Endothelial cell (in vitro differentiated cells): ENCODE measurements at regions not wholly inside any gene's neighbourhood (a gene's known extent, or its start where the extent isn't known, plus 50 kb on each side); places are given as distances from the start of the nearest gene placed in this dataset.

Source experiments
- DNase-seq: peaks from one replicate; pipeline ENCODE4 v3.0.0; 2021; ENCODE audit warnings: low spot score
- H3K27ac Mint-ChIP-seq: one replicate; pipeline ENCODE4 v1.8.0; 2021; ENCODE audit warnings: mixed read lengths, inconsistent platforms; ENCODE audit not compliant: unreplicated experiment
- H3K27me3 Mint-ChIP-seq: one replicate; pipeline ENCODE4 v1.8.0; 2021; ENCODE audit warnings: mild to moderate bottlenecking, moderate library complexity, mixed read lengths, inconsistent platforms; ENCODE audit not compliant: unreplicated experiment
- H3K36me3 Mint-ChIP-seq: one replicate; pipeline ENCODE4 v1.8.0; 2021; ENCODE audit warnings: mild to moderate bottlenecking, low read depth, mixed read lengths, inconsistent platforms; ENCODE audit not compliant: unreplicated experiment
- H3K4me1 Mint-ChIP-seq: one replicate; pipeline ENCODE4 v1.8.0; 2021; ENCODE audit warnings: mild to moderate bottlenecking, mixed read lengths, inconsistent platforms; ENCODE audit not compliant: unreplicated experiment
- H3K4me3 Mint-ChIP-seq: one replicate; pipeline ENCODE4 v1.8.0; 2021; ENCODE audit warnings: mild to moderate bottlenecking, mixed read lengths, inconsistent platforms; ENCODE audit not compliant: unreplicated experiment
- H3K9me3 Mint-ChIP-seq: one replicate; pipeline ENCODE4 v1.8.0; 2021; ENCODE audit warnings: mixed read lengths, inconsistent platforms; ENCODE audit not compliant: unreplicated experiment
- TF ChIP-seq, protein P1 (sequence below): fragments of 200-600 bp; sonication (generic); IDR thresholded peaks from one replicate; pipeline ENCODE4 v1.5.0; 2021; ENCODE audit warnings: antibody characterized with exemption; ENCODE audit not compliant: unreplicated experiment

DNA sequence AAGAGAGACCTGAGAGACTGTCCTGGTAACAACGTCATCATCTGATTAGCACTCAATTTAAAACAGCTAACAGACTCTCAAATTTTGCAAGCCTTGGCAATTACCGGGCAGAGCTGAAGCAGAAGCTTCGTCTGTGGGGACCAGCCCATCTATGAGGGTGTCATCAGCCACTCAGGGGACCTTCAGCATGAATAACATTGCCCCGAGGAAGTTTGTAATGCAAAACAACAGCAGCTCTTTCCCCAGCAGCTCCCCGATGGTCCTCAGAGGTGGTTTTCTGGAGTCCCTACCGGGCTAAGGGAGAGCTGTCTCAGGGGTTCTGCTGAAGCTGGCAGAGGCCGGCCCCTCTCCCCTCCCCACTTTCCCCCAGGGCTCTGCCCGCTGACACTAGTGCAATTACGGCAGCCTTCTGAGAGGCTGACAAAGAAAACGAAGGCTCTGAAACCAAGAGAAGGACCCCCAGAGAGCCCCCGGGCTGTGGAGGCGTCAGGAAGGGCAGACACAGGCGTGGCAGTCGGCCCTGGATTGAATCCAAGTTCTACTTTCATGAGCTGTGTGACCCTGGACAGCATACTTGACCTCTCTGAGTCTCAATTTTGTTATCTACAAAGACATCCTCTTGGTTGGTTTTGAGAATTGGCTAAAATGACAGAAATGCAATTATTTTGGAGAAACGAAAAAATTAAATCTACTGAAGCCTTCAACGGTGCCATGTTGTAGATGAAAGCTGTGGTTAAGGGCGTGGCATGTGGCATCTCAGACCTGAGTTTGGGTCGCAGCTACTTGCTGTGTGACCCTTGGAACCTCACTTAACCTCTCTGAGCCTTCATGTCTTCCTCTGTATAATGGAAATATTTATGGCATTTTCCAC is 102.1 kb upstream of the TLE3 start:
- peaks cover 9% of the 10 kb centered on the region for H3K27me3 Mint-ChIP-seq
- H3K4me3 Mint-ChIP-seq, result no peak overlapping the region
- no peak overlapping the region for H3K27ac Mint-ChIP-seq
- DNase-seq, result no peak
- H3K4me1 Mint-ChIP-seq, result peaks cover 6% of the 10 kb centered on the region
- H3K36me3 Mint-ChIP-seq, result no peaks in the 10 kb centered on the region
- H3K9me3 Mint-ChIP-seq, result no peaks in the 10 kb centered on the region
- TF ChIP-seq, protein P1, sequence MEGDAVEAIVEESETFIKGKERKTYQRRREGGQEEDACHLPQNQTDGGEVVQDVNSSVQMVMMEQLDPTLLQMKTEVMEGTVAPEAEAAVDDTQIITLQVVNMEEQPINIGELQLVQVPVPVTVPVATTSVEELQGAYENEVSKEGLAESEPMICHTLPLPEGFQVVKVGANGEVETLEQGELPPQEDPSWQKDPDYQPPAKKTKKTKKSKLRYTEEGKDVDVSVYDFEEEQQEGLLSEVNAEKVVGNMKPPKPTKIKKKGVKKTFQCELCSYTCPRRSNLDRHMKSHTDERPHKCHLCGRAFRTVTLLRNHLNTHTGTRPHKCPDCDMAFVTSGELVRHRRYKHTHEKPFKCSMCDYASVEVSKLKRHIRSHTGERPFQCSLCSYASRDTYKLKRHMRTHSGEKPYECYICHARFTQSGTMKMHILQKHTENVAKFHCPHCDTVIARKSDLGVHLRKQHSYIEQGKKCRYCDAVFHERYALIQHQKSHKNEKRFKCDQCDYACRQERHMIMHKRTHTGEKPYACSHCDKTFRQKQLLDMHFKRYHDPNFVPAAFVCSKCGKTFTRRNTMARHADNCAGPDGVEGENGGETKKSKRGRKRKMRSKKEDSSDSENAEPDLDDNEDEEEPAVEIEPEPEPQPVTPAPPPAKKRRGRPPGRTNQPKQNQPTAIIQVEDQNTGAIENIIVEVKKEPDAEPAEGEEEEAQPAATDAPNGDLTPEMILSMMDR, result no peak

DNA sequence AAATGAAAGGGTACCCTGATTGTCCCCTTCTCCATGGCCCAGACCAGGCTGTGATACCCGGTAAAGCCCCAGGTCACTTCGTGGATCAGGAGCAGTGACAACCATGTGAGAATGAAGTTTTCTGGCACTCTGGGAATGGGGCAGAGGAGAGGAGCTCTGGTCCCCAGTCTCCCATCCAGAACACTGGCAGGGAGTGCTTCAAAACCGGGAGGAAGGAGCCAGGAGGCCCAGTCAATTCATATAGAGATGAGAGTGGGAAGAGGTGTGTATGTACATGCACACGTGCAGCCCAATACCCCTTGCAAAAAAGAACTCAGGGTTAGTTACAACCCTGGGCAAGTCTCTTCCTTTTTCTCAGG is 101.4 kb upstream of the TLE3 start:
- H3K27me3 Mint-ChIP-seq, result peaks cover 10% of the 10 kb centered on the region
- no peak overlapping the region for H3K27ac Mint-ChIP-seq
- TF ChIP-seq, protein P1, result no peak
- no peaks in the 10 kb centered on the region for H3K9me3 Mint-ChIP-seq
- no peaks in the 10 kb centered on the region for H3K36me3 Mint-ChIP-seq
- H3K4me1 Mint-ChIP-seq, result peaks cover 6% of the 10 kb centered on the region
- H3K4me3 Mint-ChIP-seq, result no peak overlapping the region
- DNase-seq, result no peak

DNA sequence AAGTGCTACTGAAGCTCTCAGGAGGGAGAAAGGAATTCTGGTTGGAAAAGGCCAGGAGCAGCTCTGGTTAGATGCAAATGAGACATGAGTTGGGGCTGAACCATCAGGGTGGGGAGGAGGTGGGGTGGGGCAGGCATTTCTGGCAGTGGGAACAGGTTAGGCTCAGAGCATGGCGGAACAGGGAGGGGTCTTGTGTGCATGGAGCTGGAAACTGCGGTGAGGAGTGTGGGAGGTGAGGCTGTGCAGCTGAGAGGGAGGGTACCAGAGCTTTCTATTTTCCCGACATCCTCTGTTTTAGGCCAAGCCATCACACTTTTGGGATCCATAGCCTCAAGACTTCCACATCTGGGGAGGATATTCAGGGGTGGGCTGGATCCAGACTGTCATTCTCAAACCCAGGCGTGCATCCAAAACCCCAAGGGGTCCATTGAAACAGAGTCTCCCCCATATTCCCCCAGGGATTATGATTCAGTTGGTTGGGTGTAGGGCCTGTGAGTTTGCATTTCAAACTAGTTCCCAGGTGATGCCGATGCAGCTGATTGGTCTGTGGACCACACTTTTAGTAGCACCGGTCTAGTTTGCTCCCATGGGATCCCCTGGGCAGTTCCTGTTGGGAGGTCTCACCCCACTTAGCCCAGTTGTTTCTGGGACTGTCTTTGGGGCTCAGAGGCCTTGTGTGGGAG is 100.9 kb upstream of the TLE3 start:
- Mint-ChIP-seq H3K4me1 (peaks cover 6% of the 10 kb centered on the region), H3K9me3 (no peaks in the 10 kb centered on the region), H3K27me3 (peaks cover 8% of the 10 kb centered on the region), H3K4me3 (no peak overlapping the region), H3K36me3 (no peaks in the 10 kb centered on the region), H3K27ac (no peak overlapping the region)
- TF ChIP-seq, protein P1, result no peak
- no peak for DNase-seq

DNA sequence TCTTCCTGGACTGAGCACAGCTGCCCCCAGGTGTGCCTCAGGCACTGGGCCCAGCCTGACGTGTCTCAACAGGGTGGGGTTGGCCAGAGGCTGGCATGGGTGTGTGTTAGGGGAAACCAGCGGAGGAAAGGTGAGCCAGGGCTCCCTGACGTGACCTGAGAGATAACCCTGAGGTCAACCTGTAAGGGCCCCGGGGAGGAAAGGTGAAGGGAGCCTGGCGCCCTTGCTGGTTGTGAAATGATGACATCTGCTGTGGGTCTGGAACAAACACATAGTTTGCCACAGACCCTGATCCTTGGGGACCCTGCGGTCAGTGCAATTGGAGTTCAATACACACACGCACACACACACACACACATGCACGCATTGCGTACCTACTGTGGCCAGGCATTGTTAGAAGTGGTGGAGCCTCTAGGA is 100.2 kb upstream of the TLE3 start:
- TF ChIP-seq, protein P1, result no peak
- H3K36me3 Mint-ChIP-seq, result no peaks in the 10 kb centered on the region
- no peak overlapping the region for H3K27ac Mint-ChIP-seq
- no peaks in the 10 kb centered on the region for H3K9me3 Mint-ChIP-seq
- no peak overlapping the region for H3K4me3 Mint-ChIP-seq
- H3K27me3 Mint-ChIP-seq, result peaks cover 8% of the 10 kb centered on the region
- DNase-seq, result no peak
- peaks cover 6% of the 10 kb centered on the region for H3K4me1 Mint-ChIP-seq
